Activated naive CD4-positive, alpha-beta T cell treated with anti-CD3 and anti-CD28 coated beads, Interleukin-2, amount 50 U/mL, for 72 hours (primary cell): ENCODE measurements at regions not wholly inside any gene's neighbourhood (a gene's known extent, or its start where the extent isn't known, plus 50 kb on each side); places are given as distances from the start of the nearest gene placed in this dataset.

Source experiments
- ATAC-seq, 2 donors: fragments of 150-1000 bp; cut with Tn5 transposase; 2 replicates each; pipeline ENCODE4 v1.10.0; 2021; ENCODE audit warnings: mild to moderate bottlenecking in 2 of 2, moderate library complexity in 2 of 2
- DNase-seq, 2 donors: peaks; one replicate each; pipeline ENCODE4 v3.0.0; 2021 to 2022; ENCODE audit warnings: low spot score in 2 of 2
- H3K27ac Mint-ChIP-seq, 2 donors: one replicate each; pipeline ENCODE4 v1.8.0; 2022; ENCODE audit warnings: mild to moderate bottlenecking in 2 of 2, mixed read lengths in 2 of 2
- H3K36me3 Mint-ChIP-seq, 2 donors: one replicate each; pipeline ENCODE4 v1.8.0; 2022; ENCODE audit warnings: mixed read lengths in 2 of 2
- H3K9me3 Mint-ChIP-seq, 2 donors: one replicate each; pipeline ENCODE4 v1.8.0; 2022; ENCODE audit warnings: mixed read lengths in 2 of 2

DNA sequence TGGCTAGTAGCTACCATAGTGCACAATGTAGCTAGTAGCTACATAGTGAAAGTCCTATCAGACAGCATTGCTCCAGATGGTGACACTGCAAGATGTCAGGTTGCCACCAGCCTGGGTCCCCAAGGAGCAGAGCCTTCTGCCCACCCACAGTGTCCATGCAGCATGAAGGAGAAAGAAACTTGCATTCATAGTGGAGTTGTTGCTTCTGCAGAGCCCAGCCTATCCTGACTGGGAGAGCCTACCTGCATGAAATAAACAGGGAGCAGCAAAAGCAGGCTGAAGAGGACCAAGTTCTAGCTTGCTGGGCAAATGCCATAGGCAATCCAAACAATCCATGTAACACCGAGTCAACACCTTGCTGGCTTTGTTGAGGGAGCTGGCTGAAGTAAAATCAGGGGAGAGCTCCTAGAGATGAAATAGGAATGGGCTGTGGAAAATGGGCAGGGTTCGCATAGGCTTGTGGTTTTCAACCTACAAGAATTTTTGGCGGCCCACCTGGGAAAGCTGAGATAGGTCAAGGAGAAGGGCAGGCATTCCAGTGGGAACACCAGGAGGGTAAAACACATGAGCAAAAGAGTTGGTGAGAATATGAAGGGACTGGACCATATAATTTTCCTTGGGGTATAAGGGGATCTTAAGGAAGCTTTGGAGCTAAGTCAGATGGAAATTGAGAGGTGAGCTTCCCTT lies 195.8 kb downstream of the CYP26B1 start:
- no peak overlapping the region for H3K27ac Mint-ChIP-seq
- ATAC-seq (no peak), DNase-seq (no peak)
- peaks cover 0 to 8% of the 10 kb centered on the region in 2 donors for H3K36me3 Mint-ChIP-seq
- H3K9me3 Mint-ChIP-seq = peaks cover 0 to 8% of the 10 kb centered on the region in 2 donors

DNA sequence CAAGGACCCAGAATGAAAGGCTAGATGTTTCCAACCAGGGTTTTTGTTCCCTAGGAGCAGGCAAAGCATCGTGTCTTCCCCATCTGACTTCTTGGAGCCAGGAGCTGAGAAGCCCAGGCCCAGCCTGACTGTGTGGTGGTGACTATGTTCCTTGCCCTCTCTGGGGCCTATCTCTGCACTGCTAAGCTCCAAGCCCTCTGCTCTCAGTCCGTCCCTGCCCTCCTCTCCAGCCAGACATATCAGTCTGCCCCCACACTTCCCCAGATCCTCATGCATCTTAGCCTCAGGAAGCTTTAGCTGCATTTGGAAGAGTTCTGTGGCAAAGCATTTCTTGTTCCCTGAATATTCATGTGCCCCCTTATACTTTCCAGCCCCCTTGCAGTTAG lies 196.6 kb downstream of the CYP26B1 start:
- H3K36me3 Mint-ChIP-seq = peaks cover 0 to under 1% of the 10 kb centered on the region in 2 donors
- DNase-seq (no peak), ATAC-seq (no peak)
- no peak overlapping the region for H3K27ac Mint-ChIP-seq
- H3K9me3 Mint-ChIP-seq = peaks cover 0 to 4% of the 10 kb centered on the region in 2 donors

DNA sequence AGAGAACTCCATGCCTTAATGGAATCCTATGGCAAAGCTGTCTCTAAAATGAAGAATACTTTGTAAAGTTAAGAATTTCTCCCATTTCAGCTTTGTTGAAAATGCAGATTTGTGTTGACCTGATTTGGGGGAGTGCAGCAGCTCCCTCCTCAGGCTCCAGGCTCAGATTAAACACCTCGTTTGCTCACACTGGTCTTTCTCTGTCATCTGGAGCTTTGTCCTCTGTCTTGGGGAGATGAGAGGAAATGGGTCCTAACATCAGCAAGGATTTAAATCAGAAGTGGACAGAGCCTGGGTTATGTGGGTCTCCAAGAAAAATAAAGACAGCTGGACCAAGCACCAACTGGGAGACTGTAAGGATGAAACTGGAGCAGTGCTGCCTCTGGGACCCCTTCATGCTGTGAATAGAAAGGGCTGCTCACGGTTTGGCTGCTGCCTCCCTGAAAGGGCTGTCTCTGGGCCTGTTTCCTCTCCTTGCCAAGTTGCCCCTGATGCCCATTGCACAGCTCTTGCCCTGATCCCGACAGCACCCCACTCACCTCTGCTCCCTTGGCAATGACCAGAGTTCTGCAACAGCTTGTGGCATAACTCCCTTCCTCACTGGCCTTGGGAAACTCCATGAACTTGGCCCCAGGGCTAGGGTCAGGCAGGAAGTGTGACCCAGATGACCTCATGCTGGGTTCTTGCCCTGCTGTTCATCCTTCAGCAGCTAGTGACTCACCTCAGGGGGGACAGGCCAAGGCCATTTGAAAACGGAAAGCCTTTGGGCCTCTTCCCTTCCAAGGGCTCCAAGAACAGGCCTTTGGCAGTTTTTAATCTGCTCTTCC lies 197.2 kb downstream of the CYP26B1 start:
- Mint-ChIP-seq H3K36me3 (no peaks in the 10 kb centered on the region), H3K9me3 (peaks cover 0 to 3% of the 10 kb centered on the region in 2 donors), H3K27ac (no peak overlapping the region)
- no peak for ATAC-seq
- DNase-seq = no peak

DNA sequence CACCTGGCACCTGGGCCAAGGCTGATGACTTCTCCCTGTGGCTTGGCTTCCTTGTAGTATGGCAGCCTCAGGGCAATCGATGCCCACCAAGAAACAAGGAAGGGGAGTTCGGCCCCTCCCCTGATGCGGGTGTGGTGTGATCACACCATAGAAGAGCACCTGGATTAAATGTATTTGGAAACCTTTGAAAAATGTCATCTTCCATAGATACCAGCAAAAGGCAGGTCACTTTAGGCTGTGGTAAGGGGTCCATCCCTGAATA lies 198.2 kb downstream of the CYP26B1 start:
- Mint-ChIP-seq H3K9me3 (no peaks in the 10 kb centered on the region), H3K36me3 (no peaks in the 10 kb centered on the region), H3K27ac (no peak overlapping the region)
- no peak for ATAC-seq
- DNase-seq = no peak

DNA sequence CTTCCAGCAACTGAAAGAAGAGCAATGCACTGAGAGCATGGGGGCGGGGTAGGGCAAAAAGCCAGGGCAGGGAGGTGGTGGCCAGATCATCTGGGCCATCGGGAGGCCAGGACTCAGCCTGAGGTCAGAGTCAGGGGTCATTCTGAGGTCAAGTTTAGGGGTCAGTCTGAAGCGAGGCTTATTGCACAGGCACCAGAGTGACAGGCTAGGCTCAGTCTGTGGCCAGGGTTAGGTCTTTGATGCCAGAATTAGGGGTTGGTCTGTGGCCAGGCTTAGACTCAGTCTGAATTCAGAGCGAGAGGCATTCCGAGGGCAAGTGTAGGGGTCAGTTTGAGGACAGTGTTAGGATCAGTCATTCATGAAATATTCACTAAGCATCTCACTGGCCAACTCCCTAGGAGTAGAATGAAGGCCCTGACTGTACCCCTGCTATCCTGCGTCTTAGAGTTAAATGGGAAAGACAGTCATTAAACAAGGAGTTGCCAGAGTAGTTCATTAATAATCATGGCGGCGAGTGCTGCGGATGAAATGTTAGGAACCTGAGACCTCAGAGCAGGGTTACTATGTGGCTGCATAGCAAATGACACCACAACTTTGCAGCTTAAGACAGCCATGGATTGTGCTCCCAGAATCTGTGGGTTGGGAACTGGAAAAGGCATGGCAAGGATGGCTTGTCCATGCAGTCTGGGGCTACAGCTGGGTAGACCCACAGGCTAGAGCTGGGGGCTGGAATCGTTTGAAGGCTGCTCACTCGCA lies 198.7 kb downstream of the CYP26B1 start:
- DNase-seq (peak in 1 of 2 donors; percentile 25), ATAC-seq (no peak)
- Mint-ChIP-seq H3K9me3 (no peaks in the 10 kb centered on the region), H3K27ac (no peak overlapping the region), H3K36me3 (no peaks in the 10 kb centered on the region)

DNA sequence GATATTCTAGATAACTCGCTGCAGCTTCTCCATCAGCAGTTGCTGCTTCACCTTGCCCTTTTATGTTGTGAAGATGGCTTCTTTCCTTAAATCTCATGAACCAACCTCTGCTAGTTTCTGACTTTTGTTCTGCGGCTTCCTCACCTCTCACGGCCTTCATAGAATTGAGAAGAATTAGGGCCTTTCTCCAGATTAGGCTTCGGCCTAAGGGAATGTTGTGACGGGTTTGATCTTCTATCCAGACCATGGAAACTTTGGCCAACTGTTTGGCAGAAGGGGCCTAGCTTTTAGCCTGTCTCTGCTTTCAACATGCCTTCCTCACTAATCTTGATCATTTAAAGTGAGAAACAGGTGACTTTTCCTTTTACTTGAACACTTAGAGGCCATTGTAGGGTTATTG lies 199.9 kb downstream of the CYP26B1 start:
- DNase-seq (peak in 1 of 2 donors; percentile 2), ATAC-seq (no peak)
- Mint-ChIP-seq H3K36me3 (no peaks in the 10 kb centered on the region), H3K27ac (no peak overlapping the region), H3K9me3 (no peaks in the 10 kb centered on the region)

DNA sequence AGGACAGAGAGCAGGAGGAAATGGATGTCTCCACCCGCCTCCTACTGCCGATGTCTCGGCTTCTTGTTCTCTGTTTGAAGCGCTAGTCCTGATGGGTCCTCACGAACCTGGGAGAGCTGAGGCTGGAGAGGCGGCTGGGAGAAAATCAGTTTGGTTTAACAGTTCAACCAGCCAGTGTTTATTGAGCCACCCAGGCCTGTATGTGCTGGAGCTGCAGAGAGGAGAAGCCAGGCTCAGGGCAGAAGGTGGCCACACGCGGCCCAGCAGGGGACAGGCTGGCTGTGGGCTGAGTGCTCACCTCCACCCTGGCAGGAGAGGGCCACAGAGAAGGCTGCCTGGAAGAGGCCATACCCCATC lies 202.1 kb downstream of the CYP26B1 start:
- DNase-seq (peak in 1 of 2 donors; percentile 33), ATAC-seq (no peak)
- no peaks in the 10 kb centered on the region for H3K9me3 Mint-ChIP-seq
- no peak overlapping the region for H3K27ac Mint-ChIP-seq
- H3K36me3 Mint-ChIP-seq = no peaks in the 10 kb centered on the region

DNA sequence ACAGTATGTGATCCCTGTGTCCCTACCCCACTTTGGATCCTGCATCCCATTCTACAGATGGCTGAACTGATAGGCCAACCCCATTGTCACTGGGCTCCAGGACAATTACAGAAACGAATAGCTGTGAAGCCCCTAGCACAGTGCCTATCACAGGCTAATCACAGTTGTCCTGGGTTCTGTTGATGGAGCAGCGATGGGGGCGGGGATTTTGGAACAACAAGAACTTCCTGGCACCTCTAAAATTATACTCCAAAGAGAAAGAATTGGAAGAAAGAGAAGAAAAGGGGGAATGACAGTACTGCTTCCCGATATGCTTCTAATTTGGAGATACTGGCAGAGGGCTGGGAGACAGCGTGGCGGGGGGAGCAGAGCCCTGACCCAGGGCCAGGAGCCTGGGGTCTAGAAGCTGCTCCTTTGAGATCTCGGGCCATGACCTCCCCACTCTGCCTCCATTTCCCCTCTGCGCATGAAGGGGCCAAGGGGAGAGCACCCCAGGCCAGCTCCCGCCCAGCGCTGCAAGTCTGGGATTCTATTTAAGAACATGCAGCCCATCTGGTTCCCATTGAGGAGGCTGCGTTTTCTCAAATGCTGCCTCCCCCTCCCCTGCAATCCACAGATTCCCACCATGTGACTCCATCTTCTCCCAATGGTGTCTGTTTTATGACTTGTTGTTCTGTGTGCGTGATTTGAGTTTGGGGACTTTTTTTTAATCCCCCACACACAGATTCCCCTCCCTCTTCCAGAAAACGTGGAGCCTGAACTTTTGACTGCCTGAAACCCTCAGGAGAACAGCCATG lies 202.7 kb downstream of the CYP26B1 start:
- H3K27ac Mint-ChIP-seq = no peak overlapping the region
- no peaks in the 10 kb centered on the region for H3K9me3 Mint-ChIP-seq
- peak in 1 of 2 donors; percentile 21 for DNase-seq
- no peaks in the 10 kb centered on the region for H3K36me3 Mint-ChIP-seq
- ATAC-seq = no peak

DNA sequence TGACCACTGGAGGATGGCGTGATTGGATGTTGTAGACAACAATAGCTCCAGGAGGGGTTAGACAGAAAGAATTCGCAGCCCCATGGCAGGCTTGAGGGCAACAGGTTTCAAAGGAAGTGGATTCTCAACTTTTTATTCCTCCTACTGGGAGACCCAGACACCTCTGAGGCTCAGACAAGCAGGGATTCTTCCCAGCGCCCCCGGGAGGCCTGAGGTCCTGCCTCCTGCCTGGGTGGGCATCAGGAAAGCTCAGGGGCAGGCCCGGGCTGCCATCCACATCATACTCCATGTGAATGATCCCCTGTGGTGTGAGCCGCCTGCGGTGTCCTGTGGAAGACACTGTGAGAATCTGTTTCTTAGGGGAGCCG lies 203.5 kb downstream of the CYP26B1 start:
- DNase-seq = peak in 1 of 2 donors; percentile 21
- no peak overlapping the region for H3K27ac Mint-ChIP-seq
- no peaks in the 10 kb centered on the region for H3K9me3 Mint-ChIP-seq
- no peak for ATAC-seq
- no peaks in the 10 kb centered on the region for H3K36me3 Mint-ChIP-seq

DNA sequence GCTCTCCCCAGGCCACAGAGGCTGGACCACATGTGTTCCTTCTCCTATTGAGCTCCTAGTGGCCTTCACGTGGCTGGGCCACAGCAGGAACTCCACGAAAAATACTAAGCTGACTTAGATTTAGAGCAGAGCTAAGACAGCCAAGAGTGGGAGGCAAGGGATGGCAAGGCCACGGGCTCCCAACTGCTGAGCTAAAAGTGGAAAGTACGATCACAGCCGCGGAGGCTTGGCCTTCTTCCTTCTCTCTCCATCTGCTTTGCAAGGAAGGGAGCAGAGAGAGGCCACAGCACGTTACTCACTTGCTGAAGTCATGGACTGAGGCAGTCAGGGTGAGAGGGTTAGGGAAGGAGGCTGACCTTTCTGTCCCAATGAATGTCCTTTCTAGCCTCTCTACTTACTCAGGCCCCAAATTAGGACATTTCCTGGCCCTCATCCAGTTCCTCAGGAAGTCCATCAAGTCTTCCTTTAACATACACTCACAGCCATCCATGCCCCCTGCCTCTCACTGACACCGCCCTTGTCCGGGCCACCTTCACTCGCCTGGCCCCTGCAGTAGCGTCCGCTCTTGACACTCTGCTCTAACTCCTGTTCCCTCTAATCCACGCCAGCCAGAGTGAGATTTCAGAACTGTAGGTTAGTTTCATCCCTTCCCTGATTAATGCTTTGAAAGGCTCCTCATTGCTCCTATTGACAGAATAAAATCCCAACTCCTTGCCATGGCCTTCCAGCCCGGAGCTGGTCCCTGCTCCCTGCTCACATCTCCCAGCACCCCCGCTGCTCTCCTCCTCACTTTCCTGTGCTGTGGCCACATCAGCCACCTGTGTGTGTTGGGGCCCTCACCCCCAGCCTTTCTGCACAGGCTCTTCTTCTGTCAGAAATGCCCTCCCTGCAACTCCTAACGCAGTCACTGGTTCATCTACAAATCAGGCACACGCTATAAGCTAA lies 204.2 kb downstream of the CYP26B1 start:
- no peak for ATAC-seq
- DNase-seq = peak in 1 of 2 donors; percentile 18
- no peak overlapping the region for H3K27ac Mint-ChIP-seq
- no peaks in the 10 kb centered on the region for H3K36me3 Mint-ChIP-seq
- H3K9me3 Mint-ChIP-seq = no peaks in the 10 kb centered on the region

DNA sequence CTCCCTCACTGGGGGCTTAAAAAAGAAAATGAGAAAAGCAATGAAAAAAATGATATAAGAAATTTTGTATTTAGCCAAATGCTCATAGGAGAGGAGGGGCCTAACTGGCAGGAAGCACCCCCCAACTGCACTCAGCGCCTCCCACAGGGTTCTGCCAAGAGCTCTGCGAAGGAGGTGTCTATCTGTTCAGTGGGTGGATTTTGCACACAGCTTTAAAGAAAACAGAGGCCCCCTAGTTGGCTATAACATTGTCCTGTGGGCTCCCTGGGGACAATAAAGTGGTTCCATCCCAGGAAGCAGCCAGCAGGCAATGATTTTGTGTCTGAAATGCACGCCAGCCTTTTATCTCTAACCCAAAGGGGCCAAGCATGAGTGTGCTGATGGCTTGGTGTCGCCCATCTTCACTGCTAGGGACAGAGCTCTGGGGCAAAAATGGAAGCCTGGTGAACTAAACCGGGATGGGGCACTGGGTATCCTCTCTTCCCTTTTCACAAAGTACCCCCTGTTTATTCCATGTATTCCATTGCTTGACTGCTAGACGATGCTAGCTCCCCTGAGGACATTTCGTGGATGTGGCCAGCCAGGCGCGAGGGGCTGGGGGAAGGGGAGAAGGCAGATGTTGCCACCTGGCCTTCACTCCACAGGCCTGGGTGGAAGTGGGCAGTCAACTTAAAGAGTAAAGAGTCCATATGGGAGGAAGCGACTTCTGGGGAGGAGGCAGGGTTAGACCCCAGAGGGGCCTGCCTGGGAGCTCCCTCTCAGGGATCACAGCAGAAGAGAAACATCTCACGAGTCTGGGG lies 205.7 kb downstream of the CYP26B1 start:
- no peak for ATAC-seq
- no peaks in the 10 kb centered on the region for H3K36me3 Mint-ChIP-seq
- no peak overlapping the region for H3K27ac Mint-ChIP-seq
- H3K9me3 Mint-ChIP-seq = no peaks in the 10 kb centered on the region
- DNase-seq = peak in 1 of 2 donors; percentile 28

DNA sequence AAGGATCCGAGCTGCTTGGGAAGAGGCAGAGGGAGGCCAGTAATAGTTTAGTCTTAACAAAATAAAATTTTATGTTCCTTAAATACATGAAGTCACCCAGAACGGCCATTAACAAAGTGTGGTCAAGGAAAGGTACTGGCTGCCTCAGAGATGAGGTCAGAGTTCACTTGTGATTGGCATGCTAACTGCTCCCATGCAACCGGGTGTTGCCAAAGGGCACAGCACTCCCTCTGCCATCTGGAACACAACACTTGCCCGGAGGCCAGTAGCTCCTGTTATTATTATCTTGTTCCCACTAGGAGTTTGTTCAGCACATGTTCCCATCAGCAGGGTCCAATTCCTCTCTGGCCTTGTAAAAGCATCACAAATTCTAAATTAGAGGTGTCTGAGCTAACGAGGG lies 207.0 kb downstream of the CYP26B1 start:
- Mint-ChIP-seq H3K9me3 (no peaks in the 10 kb centered on the region), H3K36me3 (no peaks in the 10 kb centered on the region), H3K27ac (no peak overlapping the region)
- DNase-seq (peak in 1 of 2 donors; percentile 13), ATAC-seq (no peak)

DNA sequence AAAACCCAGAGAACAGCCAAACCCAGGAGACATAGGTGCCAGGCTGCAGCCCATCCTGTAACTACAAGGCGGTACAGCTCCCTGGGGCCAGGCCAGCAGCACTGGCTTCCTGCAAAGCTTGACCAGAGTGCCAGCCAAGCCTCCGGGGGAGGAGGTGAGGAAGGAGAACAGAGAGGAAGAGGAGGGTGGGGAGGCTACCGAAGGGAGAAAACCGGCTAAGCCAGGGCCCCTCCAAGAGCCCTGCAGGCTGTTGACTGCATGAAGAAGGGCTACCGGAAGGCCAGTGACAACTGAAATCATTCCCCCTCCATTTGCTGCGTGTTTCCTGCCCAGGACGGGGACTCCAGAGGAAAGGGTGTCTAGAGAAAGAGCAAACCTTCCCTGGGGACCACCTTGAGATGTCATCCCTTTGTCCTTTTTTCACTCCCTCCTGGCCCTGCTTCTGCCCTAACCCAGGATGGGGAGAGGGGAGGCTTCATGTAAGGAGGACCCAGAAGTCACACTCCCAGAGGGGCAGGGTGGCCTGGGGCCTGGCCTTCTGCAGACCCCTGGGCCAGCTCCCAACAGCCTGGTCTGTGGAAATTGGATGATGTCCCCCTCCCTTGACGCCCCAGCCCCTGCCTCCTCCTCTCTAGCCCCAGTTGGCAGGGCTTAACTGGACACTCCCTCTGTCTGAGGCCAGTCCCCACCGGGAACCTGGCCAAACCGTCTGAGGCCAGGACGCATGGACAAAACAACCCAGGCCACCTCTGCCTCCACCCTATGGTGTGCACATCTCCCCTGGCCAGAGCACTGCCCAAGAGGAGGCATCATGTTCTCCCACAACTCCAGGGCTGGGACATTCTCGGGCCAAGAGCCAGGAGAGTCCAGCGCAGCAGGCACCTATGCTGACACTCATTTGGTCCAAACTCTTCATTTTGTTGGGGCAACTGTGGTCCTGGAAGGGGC lies 207.8 kb downstream of the CYP26B1 start:
- ATAC-seq (no peak), DNase-seq (peak in 1 of 2 donors; percentile 39)
- Mint-ChIP-seq H3K9me3 (no peaks in the 10 kb centered on the region), H3K27ac (no peak overlapping the region), H3K36me3 (no peaks in the 10 kb centered on the region)
